Osteoblast (primary cell): ENCODE measurements at regions not wholly inside any gene's neighbourhood (a gene's known extent, or its start where the extent isn't known, plus 50 kb on each side); places are given as distances from the start of the nearest gene placed in this dataset.
A peak's percentile ranks its signal among the peaks of the same experiment; 100 is the strongest.

Experiments
- DNase-seq: peaks from one replicate; pipeline ENCODE4 v3.0.0; 2011; ENCODE audit warnings: low spot score, mixed read lengths; ENCODE audit not compliant: insufficient read length; ENCODE audit errors: missing footprints
- H2AFZ ChIP-seq: 2 replicates; pipeline ENCODE4 v1.6.0; 2011; ENCODE audit warnings: mild to moderate bottlenecking, low read length
- H3K27ac ChIP-seq: 2 replicates; pipeline ENCODE4 v1.5.1; 2011; ENCODE audit warnings: mild to moderate bottlenecking, low read depth, low read length, moderate library complexity
- H3K27me3 ChIP-seq: 2 replicates; pipeline ENCODE4 v1.6.0; 2012; ENCODE audit warnings: mild to moderate bottlenecking, control low read depth, inconsistent platforms, low read length, moderate library complexity; ENCODE audit not compliant: insufficient read depth
- H3K36me3 ChIP-seq: 2 replicates; pipeline ENCODE4 v1.5.1; 2011; ENCODE audit warnings: mild to moderate bottlenecking, low read length, control low read depth, moderate library complexity; ENCODE audit not compliant: insufficient read depth
- H3K4me1 ChIP-seq: 2 replicates; pipeline ENCODE4 v1.5.1; 2011; ENCODE audit warnings: mild to moderate bottlenecking, low read length, control low read depth, moderate library complexity; ENCODE audit not compliant: insufficient read depth
- H3K4me2 ChIP-seq: 2 replicates; pipeline ENCODE4 v1.6.0; 2011; ENCODE audit warnings: mild to moderate bottlenecking, low read length; ENCODE audit not compliant: insufficient read depth
- H3K4me3 ChIP-seq: fragments of 200-600 bp; sonication (generic); 3 replicates; pipeline ENCODE4 v1.5.1; 2012; ENCODE audit warnings: mild to moderate bottlenecking, low read length, inconsistent platforms; ENCODE audit not compliant: insufficient read depth
- H3K79me2 ChIP-seq: 2 replicates; pipeline ENCODE4 v1.6.0; 2012; ENCODE audit warnings: mild to moderate bottlenecking, low read length, control low read depth, inconsistent platforms; ENCODE audit not compliant: insufficient read depth
- H3K9me3 ChIP-seq: 2 replicates; pipeline ENCODE4 v1.5.1; 2011; ENCODE audit warnings: low read depth, low read length, control low read depth
- H4K20me1 ChIP-seq: 2 replicates; pipeline ENCODE4 v1.6.0; 2012; ENCODE audit warnings: mild to moderate bottlenecking, low read length, control low read depth; ENCODE audit not compliant: insufficient read depth
- TF ChIP-seq, protein P1 (sequence below): IDR thresholded peaks from 2 replicates; pipeline ENCODE4 v1.5.1; 2011; ENCODE audit warnings: mild to moderate bottlenecking, low read depth, low read length, moderate library complexity; ENCODE audit errors: extremely low read depth

DNA sequence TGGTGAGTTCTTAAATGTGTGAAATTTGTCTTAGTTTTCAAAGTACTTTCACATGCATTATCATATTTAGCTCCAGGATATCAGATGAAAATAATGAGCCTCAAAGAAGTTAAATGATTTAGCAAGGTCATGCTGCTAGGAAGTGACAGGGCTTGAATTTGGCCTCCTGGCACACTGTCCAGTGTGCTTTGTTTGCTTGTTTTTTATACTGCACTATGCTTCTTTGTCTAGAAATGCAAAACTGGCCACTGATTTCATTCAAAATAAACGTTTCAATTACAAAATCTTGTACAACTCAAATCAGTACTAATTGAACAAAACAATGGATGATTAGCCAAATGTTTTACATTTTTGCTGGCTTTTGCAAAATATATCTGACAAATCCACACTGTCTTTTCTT lies 583.3 kb upstream of the CBLB start:
- Histone ChIP-seq H3K36me3 (no peaks in the 10 kb centered on the region), H3K27ac (no peak overlapping the region), H3K27me3 (no peaks in the 10 kb centered on the region), H3K79me2 (no peaks in the 10 kb centered on the region), H4K20me1 (no peaks in the 10 kb centered on the region), H3K4me1 (peaks cover 6% of the 10 kb centered on the region), H3K9me3 (no peaks in the 10 kb centered on the region), H3K4me2 (no peak overlapping the region), H2AFZ (no peak overlapping the region), H3K4me3 (no peak overlapping the region)
- TF ChIP-seq, protein P1, sequence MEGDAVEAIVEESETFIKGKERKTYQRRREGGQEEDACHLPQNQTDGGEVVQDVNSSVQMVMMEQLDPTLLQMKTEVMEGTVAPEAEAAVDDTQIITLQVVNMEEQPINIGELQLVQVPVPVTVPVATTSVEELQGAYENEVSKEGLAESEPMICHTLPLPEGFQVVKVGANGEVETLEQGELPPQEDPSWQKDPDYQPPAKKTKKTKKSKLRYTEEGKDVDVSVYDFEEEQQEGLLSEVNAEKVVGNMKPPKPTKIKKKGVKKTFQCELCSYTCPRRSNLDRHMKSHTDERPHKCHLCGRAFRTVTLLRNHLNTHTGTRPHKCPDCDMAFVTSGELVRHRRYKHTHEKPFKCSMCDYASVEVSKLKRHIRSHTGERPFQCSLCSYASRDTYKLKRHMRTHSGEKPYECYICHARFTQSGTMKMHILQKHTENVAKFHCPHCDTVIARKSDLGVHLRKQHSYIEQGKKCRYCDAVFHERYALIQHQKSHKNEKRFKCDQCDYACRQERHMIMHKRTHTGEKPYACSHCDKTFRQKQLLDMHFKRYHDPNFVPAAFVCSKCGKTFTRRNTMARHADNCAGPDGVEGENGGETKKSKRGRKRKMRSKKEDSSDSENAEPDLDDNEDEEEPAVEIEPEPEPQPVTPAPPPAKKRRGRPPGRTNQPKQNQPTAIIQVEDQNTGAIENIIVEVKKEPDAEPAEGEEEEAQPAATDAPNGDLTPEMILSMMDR = no peak
- no peak for DNase-seq

DNA sequence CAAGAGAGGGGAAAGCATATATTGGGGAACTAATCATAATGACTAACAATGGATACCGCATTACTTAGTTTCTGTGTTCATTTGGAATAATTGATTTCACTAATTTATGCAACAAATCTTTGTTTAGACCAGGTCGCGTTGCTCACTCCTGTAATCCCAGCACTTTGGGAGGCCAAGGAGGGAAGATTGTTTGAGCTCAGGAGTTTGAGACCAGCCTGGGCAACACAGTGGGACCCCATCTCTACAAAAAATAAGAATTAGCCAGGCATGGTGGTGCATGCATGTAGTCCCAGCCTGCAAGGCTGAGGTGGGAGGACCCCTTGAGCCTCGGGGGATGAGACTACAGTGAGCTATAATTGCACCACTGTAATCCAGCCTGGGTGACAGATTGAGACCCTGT lies 585.7 kb upstream of the CBLB start:
- Histone ChIP-seq H3K36me3 (no peaks in the 10 kb centered on the region), H3K4me1 (peaks cover 13% of the 10 kb centered on the region), H3K4me3 (no peak overlapping the region), H3K27me3 (no peaks in the 10 kb centered on the region), H3K4me2 (no peak overlapping the region), H4K20me1 (no peaks in the 10 kb centered on the region), H3K27ac (no peak overlapping the region), H3K79me2 (no peaks in the 10 kb centered on the region), H2AFZ (no peak overlapping the region), H3K9me3 (no peaks in the 10 kb centered on the region)
- TF ChIP-seq, protein P1 = no peak
- no peak for DNase-seq

DNA sequence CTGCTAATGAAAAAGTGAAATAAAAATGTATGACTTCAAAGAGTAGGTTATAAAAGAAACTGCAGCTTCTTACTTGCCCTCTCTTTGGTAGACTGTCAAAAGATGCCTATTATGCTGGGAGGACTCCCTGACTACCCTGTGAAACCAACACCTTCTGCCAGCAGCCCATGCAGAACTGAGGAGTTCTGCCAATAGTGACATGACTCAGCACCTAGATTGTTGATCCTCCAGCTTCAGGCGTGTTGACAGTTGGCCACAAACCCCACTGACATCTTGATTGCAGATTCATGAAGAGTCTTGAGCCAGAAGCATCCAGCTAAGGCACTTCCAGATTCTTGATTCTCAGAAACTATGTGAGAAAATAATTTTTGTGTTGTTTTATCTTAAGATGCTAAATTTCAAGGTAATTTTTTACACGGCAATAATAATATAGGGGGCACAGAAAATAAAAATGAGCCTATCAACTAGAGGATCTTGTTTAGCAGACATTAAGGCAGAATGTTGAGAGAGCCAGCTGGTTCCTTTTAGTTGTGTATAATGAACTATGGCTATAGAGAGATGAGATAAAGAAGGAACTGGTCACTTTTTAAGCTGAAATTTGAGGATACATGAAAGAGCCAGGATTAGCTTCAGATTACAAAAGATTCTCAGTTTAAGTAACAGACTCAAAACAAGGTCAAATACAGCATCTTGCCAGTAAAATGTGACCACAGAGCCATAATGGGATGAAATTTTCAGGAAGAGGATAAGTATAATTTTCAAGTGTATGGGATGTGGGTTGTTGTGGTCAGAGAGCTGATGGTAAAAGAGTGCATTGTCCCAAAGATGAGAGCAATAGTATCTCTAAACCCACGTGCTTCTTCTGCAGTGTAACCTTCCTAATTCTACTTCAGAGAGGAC lies 588.7 kb upstream of the CBLB start:
- TF ChIP-seq, protein P1 = no peak
- Histone ChIP-seq H4K20me1 (no peaks in the 10 kb centered on the region), H3K4me1 (peaks cover 13% of the 10 kb centered on the region), H3K27me3 (no peaks in the 10 kb centered on the region), H3K9me3 (no peaks in the 10 kb centered on the region), H3K4me3 (no peak overlapping the region), H2AFZ (no peak overlapping the region), H3K4me2 (no peak overlapping the region), H3K36me3 (no peaks in the 10 kb centered on the region), H3K27ac (no peak overlapping the region), H3K79me2 (no peaks in the 10 kb centered on the region)
- DNase-seq = peak; percentile 61

DNA sequence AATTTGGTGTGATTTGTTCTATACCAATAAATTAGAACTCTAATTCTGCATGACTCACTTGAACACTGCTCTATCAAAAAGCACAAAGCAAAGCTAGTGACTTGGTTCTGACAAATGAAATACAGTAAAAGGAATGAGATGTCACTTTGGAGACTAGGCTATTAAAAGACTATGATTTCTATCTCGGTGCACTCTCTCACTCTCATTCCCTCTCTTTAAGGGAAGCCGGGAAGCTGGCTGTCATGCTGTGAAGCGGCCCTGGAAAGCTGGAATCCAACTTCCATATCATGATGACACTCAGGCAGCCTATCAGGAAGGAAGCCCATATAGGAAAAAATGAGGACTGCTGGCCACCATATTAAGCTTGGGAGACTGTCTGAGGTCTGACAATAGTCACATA lies 590.1 kb upstream of the CBLB start:
- DNase-seq = no peak
- H3K4me2 ChIP-seq = no peak overlapping the region
- TF ChIP-seq, protein P1 = no peak
- no peaks in the 10 kb centered on the region for H3K36me3 ChIP-seq
- H2AFZ ChIP-seq = no peak overlapping the region
- no peak overlapping the region for H3K27ac ChIP-seq
- H3K9me3 ChIP-seq = no peaks in the 10 kb centered on the region
- H3K4me1 ChIP-seq = peaks cover 13% of the 10 kb centered on the region
- H3K27me3 ChIP-seq = no peaks in the 10 kb centered on the region
- no peaks in the 10 kb centered on the region for H4K20me1 ChIP-seq
- no peak overlapping the region for H3K4me3 ChIP-seq
- H3K79me2 ChIP-seq = no peaks in the 10 kb centered on the region
